H1 (cell line): ENCODE measurements at regions not wholly inside any gene's neighbourhood (a gene's known extent, or its start where the extent isn't known, plus 50 kb on each side); places are given as distances from the start of the nearest gene placed in this dataset.

Source experiments
- ATF2 ChIP-seq: IDR thresholded peaks from 2 replicates; pipeline ENCODE4 v1.6.1; 2012; ENCODE audit warnings: low read length, inconsistent platforms
- GTF2F1 ChIP-seq: IDR thresholded peaks from 2 replicates; pipeline ENCODE4 v1.6.1; 2012; ENCODE audit warnings: low read depth, low read length, improper control_type of control experiment, borderline replicate concordance
- MAFK ChIP-seq: IDR thresholded peaks from 2 replicates; pipeline ENCODE4 v1.6.1; 2012; ENCODE audit warnings: low read depth, mild to moderate bottlenecking, improper control_type of control experiment, low read length
- MAX ChIP-seq: IDR thresholded peaks from 2 replicates; pipeline ENCODE4 v1.6.1; 2012; ENCODE audit warnings: inconsistent platforms
- SP4 ChIP-seq: IDR thresholded peaks from 2 replicates; pipeline ENCODE4 v1.6.1; 2012; ENCODE audit warnings: low read length, inconsistent platforms
- SUZ12 ChIP-seq: fragments of 200-600 bp; sonication (generic); IDR thresholded peaks from 2 replicates; pipeline ENCODE4 v1.6.1; 2012; ENCODE audit warnings: mild to moderate bottlenecking, inconsistent platforms, low read length, moderate library complexity, mixed read lengths

- no peak for TF ChIP-seq MAFK
- TF ChIP-seq MAX = no peak
- TF ChIP-seq GTF2F1 = no peak
- TF ChIP-seq SUZ12 = no peak
- no peak for TF ChIP-seq ATF2
- no peak for TF ChIP-seq SP4
Observed at GRCh38 chr1:29389533-29390041, 153.3 kb downstream of the PTPRU start (continued).
